ENCODE measurements at regions not wholly inside any gene's neighbourhood (a gene's known extent, or its start where the extent isn't known, plus 50 kb on each side); places are given as distances from the start of the nearest gene placed in this dataset.

DNA sequence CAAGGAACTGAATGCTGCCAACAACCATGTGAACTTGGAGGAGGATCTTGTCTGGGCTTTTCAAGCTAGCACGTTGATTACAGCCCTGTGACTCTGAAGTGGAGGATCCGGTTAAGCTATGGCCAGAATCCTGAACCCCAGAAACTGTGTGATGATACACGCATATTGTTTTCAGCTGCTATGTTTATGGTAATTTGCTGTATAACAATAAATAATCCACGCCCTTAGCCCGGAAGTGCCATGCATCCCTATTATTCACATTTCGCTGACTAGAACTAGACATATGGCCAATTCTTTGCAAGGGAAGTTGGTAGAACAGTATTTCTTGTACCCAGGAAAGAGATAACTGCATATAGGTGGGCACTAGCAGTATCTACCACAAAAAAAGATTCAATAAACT lies 510.8 kb upstream of the BTBD3 start:
- no peaks in the 10 kb centered on the region for H3K36me3 ChIP-seq
- TF ChIP-seq, protein P1, sequence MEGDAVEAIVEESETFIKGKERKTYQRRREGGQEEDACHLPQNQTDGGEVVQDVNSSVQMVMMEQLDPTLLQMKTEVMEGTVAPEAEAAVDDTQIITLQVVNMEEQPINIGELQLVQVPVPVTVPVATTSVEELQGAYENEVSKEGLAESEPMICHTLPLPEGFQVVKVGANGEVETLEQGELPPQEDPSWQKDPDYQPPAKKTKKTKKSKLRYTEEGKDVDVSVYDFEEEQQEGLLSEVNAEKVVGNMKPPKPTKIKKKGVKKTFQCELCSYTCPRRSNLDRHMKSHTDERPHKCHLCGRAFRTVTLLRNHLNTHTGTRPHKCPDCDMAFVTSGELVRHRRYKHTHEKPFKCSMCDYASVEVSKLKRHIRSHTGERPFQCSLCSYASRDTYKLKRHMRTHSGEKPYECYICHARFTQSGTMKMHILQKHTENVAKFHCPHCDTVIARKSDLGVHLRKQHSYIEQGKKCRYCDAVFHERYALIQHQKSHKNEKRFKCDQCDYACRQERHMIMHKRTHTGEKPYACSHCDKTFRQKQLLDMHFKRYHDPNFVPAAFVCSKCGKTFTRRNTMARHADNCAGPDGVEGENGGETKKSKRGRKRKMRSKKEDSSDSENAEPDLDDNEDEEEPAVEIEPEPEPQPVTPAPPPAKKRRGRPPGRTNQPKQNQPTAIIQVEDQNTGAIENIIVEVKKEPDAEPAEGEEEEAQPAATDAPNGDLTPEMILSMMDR (IDR thresholded peaks at IDR 0.05; ENCODE audit: low read depth, low read length) = no peak
- no peaks in the 10 kb centered on the region for H3K27me3 ChIP-seq
- no peak overlapping the region for H3K4me3 ChIP-seq (ENCODE audit: low read depth, low read length)
- H3K9me3 ChIP-seq = no peaks in the 10 kb centered on the region
- no peaks in the 10 kb centered on the region for H3K4me1 ChIP-seq
- no peak for DNase-seq

DNA sequence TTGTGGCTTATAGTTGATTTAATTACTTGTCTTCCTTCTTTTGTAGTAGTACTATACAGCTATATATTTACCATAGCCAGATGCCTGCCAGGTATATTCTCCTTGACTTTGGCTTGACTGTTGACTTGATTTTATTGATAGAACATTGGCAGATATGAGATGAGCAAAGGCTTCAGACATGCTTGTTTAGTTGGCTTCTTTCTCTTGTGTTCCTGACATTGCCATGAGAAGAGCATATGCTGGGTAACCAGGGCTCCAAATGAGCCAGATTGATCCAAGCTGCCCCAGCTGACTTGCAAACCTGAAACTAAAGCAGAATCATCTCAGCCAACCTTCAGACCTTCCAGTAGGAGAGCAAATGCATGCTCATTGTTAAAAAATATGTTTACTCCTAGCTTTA lies 508.1 kb upstream of the BTBD3 start:
- Histone ChIP-seq H3K9me3 (no peaks in the 10 kb centered on the region), H3K36me3 (no peaks in the 10 kb centered on the region), H3K4me3 (ENCODE audit: low read depth, low read length) (no peak overlapping the region), H3K27me3 (no peaks in the 10 kb centered on the region), H3K4me1 (no peaks in the 10 kb centered on the region)
- TF ChIP-seq, protein P1 (IDR thresholded peaks at IDR 0.05; ENCODE audit: low read depth, low read length) = no peak
- DNase-seq = no peak

DNA sequence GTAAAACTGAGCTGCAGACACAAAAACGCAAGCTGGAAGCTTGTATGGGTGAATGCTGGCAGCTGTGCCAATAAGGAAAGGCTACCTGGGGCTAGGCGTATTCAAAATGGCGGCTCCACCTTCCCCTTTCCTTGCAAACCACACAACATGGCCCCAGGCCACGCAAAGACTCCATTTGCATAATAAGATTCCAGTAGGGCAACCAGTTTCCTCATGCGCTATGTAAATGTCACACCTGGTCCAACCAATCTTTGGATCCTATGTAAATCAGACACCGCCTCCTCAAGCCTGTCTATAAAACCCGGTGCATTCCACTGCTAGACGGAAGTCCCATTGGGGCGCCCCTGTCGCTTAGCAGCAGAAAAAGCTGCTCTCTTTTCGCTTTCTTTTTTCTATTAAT lies 505.9 kb upstream of the BTBD3 start:
- Histone ChIP-seq H3K4me1 (no peaks in the 10 kb centered on the region), H3K27me3 (no peaks in the 10 kb centered on the region), H3K9me3 (no peaks in the 10 kb centered on the region), H3K4me3 (ENCODE audit: low read depth, low read length) (peak overlapping the region; percentile 34), H3K36me3 (no peaks in the 10 kb centered on the region)
- DNase-seq = peak; percentile 73
- TF ChIP-seq, protein P1 (IDR thresholded peaks at IDR 0.05; ENCODE audit: low read depth, low read length) = no peak

DNA sequence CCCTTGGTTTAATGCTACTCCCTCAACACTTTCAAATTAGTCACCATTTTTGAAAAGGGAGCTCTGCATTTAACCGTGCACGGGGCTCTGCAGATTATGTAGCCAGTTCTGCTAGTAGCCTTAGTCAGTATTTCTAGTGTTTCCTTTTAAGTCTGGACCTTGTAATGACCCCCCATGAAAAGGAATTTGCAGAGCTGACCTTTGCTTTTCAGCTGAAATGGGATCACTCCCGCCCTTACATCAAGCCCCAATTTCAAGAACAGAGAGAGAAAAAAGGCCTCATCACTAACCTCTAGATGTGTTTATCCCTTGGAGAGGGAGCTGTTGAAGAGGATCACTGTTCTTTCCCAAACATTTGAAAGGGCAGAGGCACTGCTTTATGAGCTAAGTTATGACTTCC lies 490.7 kb upstream of the BTBD3 start:
- Histone ChIP-seq H3K27me3 (no peaks in the 10 kb centered on the region), H3K36me3 (no peaks in the 10 kb centered on the region), H3K9me3 (no peaks in the 10 kb centered on the region), H3K4me3 (ENCODE audit: low read depth, low read length) (no peak overlapping the region), H3K4me1 (no peaks in the 10 kb centered on the region)
- no peak for DNase-seq
- TF ChIP-seq, protein P1 (IDR thresholded peaks at IDR 0.05; ENCODE audit: low read depth, low read length) = no peak

DNA sequence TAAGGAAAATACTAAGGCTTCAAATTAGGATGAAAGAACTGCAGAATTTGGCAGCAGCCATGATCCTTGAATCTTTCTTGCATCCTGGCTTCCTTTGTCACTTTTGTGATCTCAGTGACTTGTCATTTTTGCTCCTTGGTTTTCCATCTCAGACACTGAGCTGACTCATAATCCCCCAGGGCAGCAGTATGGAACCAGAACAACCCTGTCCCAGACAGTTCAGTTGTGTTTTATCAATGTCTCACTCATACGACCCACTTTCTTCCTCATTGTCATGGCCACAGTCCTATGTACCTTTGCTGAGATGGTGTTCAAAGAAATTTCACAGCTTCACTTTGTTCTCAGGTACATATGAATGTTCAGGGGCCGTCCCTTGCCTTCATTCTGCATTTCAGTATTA lies 488.5 kb upstream of the BTBD3 start:
- DNase-seq = no peak
- Histone ChIP-seq H3K9me3 (no peaks in the 10 kb centered on the region), H3K4me1 (no peaks in the 10 kb centered on the region), H3K36me3 (no peaks in the 10 kb centered on the region), H3K4me3 (ENCODE audit: low read depth, low read length) (no peak overlapping the region), H3K27me3 (no peaks in the 10 kb centered on the region)
- TF ChIP-seq, protein P1 (IDR thresholded peaks at IDR 0.05; ENCODE audit: low read depth, low read length) = no peak

DNA sequence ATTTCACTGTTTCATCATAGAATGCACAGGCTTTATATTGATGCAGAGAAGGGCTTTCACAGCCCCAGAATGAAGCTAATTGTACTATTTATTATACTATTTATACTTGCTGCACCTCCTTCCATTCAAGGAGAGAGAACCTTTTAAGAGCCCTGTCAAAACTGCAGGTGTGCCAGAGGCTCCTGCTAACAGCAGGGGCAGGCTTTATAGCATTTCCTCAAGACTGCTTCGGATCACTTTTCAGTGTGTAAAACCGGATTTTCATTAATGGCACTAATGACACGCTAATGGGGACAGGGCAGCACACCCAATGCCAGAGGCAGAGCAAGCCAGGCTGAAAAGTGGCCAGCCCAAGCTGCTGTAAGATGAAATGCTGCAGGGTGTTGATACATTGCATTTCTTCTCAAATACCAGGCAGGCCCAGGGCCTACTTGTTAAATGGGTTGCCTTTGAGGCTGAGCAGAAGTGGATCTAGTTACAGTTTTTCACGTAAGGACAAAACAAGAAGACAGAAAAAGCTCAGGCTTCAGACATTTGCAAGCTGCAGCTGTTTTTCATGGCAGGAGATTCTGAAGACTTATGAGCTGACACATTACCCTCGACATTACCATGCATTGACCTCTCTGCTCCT lies 487.7 kb upstream of the BTBD3 start:
- Histone ChIP-seq H3K4me1 (no peaks in the 10 kb centered on the region), H3K27me3 (no peaks in the 10 kb centered on the region), H3K4me3 (ENCODE audit: low read depth, low read length) (no peak overlapping the region), H3K36me3 (no peaks in the 10 kb centered on the region), H3K9me3 (no peaks in the 10 kb centered on the region)
- DNase-seq = no peak
- TF ChIP-seq, protein P1 (IDR thresholded peaks at IDR 0.05; ENCODE audit: low read depth, low read length) = no peak
